Activated naive CD4-positive, alpha-beta T cell treated with anti-CD3 and anti-CD28 coated beads, Interleukin-2, amount 10 ng/mL, durations not matched to agents 7 days and 5 days (primary cell): ENCODE measurements at regions not wholly inside any gene's neighbourhood (a gene's known extent, or its start where the extent isn't known, plus 50 kb on each side); places are given as distances from the start of the nearest gene placed in this dataset.
"Not testable (repeated sequence)": the region's sequence is repeated elsewhere in the genome, so short reads cannot be mapped to it uniquely, and the experiment has no call there.

ENCODE experiments used
- CTCF ChIA-PET: fragments of 350-600 bp; sonication (Branson Sonifier 250); formaldehyde crosslinking; loops from one replicate; lab custom pipeline; 2021; ENCODE audit warnings: antibody characterized with exemption; lab: Charles Lee
- DNase-seq: peaks from one replicate; pipeline ENCODE4 v3.0.0-alpha.2; 2020
- H3K27ac Mint-ChIP-seq: one replicate; pipeline ENCODE4 v1.8.0; 2021; ENCODE audit warnings: mild to moderate bottlenecking, moderate library complexity, mixed read lengths
- H3K27me3 Mint-ChIP-seq: one replicate; pipeline ENCODE4 v1.8.0; 2021; ENCODE audit warnings: mild to moderate bottlenecking, mixed read lengths
- H3K36me3 Mint-ChIP-seq: one replicate; pipeline ENCODE4 v1.8.0; 2021; ENCODE audit warnings: mixed read lengths
- H3K4me1 Mint-ChIP-seq: one replicate; pipeline ENCODE4 v1.8.0; 2021; ENCODE audit warnings: mixed read lengths
- H3K4me3 Mint-ChIP-seq: one replicate; pipeline ENCODE4 v1.8.0; 2021; ENCODE audit warnings: mild to moderate bottlenecking, moderate library complexity, mixed read lengths
- H3K9me3 Mint-ChIP-seq: one replicate; pipeline ENCODE4 v1.8.0; 2021; ENCODE audit warnings: mixed read lengths

DNA sequence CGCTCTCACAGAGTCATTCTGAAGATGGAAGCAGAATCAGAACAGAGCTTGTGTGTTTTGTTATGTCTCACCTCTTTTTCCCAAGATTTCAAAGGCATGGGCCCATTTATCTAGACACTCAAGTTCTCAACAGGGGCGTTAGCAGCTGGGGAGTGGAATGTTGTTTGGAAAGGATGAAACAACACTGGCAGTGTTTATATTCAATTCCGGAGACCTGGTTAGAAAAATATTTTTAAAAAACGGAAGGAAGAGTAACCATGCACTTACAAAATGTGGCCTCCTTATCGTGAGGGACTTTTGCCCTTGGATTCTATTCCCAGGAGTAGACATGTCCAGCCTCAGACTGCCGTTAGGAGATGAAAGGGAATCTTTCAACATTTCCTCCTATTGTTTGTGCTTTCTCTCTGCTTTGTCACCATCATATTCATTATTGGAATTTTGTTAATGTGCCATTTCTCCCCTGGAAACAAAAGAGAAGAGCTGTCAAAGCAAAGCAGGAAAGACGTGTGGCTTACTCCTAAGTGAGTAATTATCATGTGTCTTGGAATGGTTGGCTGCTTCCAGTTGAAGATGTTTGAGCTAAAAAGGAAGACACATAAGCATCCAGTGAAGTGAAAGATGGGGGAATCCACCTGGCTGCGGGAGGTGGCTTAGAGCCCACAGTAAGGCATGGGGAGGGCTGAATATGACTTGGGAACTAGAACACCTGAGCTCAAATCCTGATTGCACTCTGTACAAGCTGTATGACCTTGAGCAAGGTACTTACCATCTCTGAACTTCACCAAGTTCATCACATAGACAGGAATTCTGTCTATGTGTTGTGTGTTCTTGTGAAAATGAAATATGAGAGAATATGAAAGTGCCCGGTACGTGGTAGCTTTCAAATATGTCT lies 71.7 kb upstream of the JUN start:
- H3K36me3 Mint-ChIP-seq: no peaks in the 10 kb centered on the region
- no peak overlapping the region for H3K4me3 Mint-ChIP-seq
- H3K27ac Mint-ChIP-seq: no peak overlapping the region
- CTCF ChIA-PET: interaction anchor here (3.6 kb wide), 1 partner anchor 13 kb away, joined by 10 read pairs; no protein-coding TSS in a partner anchor
- peaks cover 58% of the 10 kb centered on the region for H3K4me1 Mint-ChIP-seq
- DNase-seq: no peak
- H3K9me3 Mint-ChIP-seq: peaks cover 3% of the 10 kb centered on the region
- peaks cover 9% of the 10 kb centered on the region for H3K27me3 Mint-ChIP-seq

DNA sequence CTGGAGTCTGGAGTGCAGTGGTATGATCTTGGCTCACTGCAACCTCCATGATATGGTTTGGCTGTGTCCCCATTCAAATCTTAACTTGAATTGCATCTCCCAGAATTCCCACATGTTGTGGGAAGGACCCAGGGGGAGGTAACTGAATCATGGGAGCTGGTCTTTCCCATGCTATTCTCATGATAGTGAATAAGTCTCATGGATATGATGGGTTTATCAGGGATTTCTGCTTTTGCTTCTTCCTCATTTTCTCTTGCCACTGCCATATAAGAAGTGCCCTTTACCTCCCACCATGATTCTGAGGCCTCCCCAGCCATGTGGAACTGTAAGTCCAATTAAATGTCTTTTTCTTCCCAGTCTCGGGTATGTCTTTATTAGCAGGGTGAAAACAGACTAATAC lies 72.4 kb upstream of the JUN start:
- H3K4me1 Mint-ChIP-seq: peaks cover 57% of the 10 kb centered on the region
- not testable (repeated sequence) for DNase-seq, H3K4me3 Mint-ChIP-seq, H3K9me3 Mint-ChIP-seq, H3K27ac Mint-ChIP-seq, H3K27me3 Mint-ChIP-seq, H3K36me3 Mint-ChIP-seq
- CTCF ChIA-PET: interaction anchor here (3.6 kb wide), 1 partner anchor 14 kb away, joined by 10 read pairs; no protein-coding TSS in a partner anchor

- peak overlapping the region; percentile 95 for H3K27ac Mint-ChIP-seq
- CTCF ChIA-PET: interaction anchor here (0.5 to 3.6 kb wide), 6 partner anchors 16 to 841 kb away, joined by 3 to 10 read pairs (median 4); no protein-coding TSS in a partner anchor
- DNase-seq: peak; percentile 46
- peaks cover 5% of the 10 kb centered on the region for H3K27me3 Mint-ChIP-seq
- H3K9me3 Mint-ChIP-seq: peaks cover 3% of the 10 kb centered on the region
- no peak overlapping the region for H3K4me3 Mint-ChIP-seq
- H3K36me3 Mint-ChIP-seq: no peaks in the 10 kb centered on the region
- H3K4me1 Mint-ChIP-seq: peaks cover 53% of the 10 kb centered on the region
Observed at GRCh38 chr1:58857680-58858673, 74.1 kb upstream of the JUN start.

DNA sequence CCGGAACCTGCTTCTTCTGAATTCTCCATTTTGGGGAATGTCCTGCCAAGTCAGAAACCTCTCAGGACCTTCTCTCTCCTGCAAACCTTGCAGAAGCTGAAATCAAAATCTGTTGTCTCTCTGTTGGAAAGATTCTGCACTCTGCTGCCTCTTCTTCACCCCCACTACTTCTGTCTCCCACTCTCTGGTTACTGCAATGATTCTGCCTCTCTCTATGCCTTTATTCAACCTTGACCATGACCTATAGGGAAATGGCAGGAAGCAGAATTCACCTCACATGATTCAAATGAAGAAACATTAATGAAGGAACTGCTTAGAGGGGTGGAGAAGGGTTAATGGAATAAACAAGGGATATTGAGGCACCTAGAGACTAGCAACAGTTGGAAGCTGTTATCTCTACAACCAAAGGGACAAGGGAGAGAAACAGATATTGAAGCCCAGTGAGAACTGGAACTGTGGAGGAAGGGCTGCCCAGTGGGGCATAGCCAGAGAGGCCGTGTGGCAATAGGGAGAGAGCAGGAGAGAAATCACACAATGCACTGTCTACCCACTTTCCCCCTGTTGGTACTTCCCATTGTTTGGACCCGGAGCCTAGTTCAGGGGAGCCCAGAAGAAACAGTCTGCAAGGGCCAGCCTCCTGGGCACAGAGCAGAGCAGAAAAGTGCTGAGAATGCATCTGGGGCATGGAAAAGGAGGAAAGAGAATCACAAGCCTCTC lies 76.1 kb upstream of the JUN start:
- Mint-ChIP-seq H3K36me3 (no peaks in the 10 kb centered on the region), H3K4me1 (peaks cover 43% of the 10 kb centered on the region), H3K27ac (peak overlapping the region; percentile 40), H3K4me3 (no peak overlapping the region), H3K9me3 (peaks cover 3% of the 10 kb centered on the region), H3K27me3 (peaks cover 5% of the 10 kb centered on the region)
- no peak for DNase-seq
- CTCF ChIA-PET: no interaction called here

DNA sequence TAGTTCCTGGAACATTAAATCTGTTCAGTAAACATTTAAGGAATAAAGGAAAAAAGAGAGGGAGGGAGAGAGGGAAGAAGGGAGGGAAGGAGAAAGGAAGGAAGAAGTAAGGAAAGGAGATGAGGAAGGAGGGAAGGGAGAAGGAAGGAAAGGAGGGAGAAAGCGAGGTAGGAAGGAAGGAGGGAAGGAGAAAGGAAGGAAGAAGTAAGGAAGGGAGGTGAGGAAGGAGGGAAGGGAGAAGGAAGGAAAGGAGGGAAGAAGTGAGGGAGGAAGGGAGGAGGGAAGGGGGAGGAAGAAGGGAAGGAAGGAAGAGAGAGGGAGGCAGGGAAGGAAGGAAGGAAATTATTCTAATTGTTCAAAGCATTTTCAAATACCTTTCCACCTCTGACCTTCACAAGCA lies 77.2 kb upstream of the JUN start:
- Mint-ChIP-seq H3K36me3 (no peaks in the 10 kb centered on the region), H3K9me3 (peaks cover 3% of the 10 kb centered on the region), H3K4me3 (no peak overlapping the region), H3K27ac (no peak overlapping the region), H3K4me1 (peaks cover 32% of the 10 kb centered on the region), H3K27me3 (peaks cover 5% of the 10 kb centered on the region)
- CTCF ChIA-PET: no interaction called here
- no peak for DNase-seq

- Mint-ChIP-seq H3K9me3 (peaks cover 3% of the 10 kb centered on the region), H3K4me3 (no peak overlapping the region), H3K36me3 (no peaks in the 10 kb centered on the region), H3K27me3 (peaks cover 5% of the 10 kb centered on the region), H3K27ac (no peak overlapping the region), H3K4me1 (peaks cover 30% of the 10 kb centered on the region)
- DNase-seq: no peak
- CTCF ChIA-PET: no interaction called here
Observed at GRCh38 chr1:58861506-58861905, 77.7 kb upstream of the JUN start.

DNA sequence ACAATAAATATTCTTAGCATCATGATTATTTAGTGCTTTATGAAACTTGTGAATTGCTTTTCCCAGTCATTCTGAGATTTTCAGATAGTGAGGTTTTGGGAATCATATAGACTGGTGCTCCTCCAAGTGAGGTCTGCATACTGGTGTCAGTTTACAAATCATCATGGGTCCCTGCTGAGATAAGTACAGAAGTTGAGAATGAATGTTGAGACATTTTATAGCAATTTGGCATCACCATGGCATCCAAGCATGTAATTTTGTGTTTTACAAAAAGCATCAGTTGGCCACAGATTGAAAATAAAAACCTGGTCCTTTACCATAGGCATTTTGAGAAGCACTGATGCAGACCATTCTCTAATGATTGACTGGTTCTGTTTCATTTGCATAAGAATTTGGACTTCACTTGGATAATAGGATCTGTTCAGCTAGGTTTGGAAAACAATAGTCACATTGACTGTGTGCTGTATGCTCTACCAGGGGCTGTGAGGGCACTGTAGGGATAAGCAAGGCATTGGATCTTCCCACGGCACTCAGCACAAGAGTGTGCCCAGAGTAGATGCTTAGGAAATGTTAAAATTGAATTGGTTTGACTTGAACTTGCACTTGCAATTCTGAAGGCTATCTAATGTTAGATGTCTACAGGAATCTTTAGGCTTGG lies 79.0 kb upstream of the JUN start:
- H3K27me3 Mint-ChIP-seq: peaks cover 5% of the 10 kb centered on the region
- H3K27ac Mint-ChIP-seq: no peak overlapping the region
- H3K4me3 Mint-ChIP-seq: no peak overlapping the region
- peaks cover 18% of the 10 kb centered on the region for H3K4me1 Mint-ChIP-seq
- peaks cover 3% of the 10 kb centered on the region for H3K9me3 Mint-ChIP-seq
- no peak for DNase-seq
- CTCF ChIA-PET: no interaction called here
- H3K36me3 Mint-ChIP-seq: no peaks in the 10 kb centered on the region

GRCh38 chr1:58864654-58865053 lies 80.8 kb upstream of the JUN start:
- H3K9me3 Mint-ChIP-seq: peaks cover 2% of the 10 kb centered on the region
- H3K27me3 Mint-ChIP-seq: peaks cover 5% of the 10 kb centered on the region
- DNase-seq: no peak
- peaks cover 4% of the 10 kb centered on the region for H3K4me1 Mint-ChIP-seq
- H3K36me3 Mint-ChIP-seq: no peaks in the 10 kb centered on the region
- H3K4me3 Mint-ChIP-seq: no peak overlapping the region
- CTCF ChIA-PET: no interaction called here
- H3K27ac Mint-ChIP-seq: no peak overlapping the region

- H3K9me3 Mint-ChIP-seq: no peaks in the 10 kb centered on the region
- no peaks in the 10 kb centered on the region for H3K27me3 Mint-ChIP-seq
- H3K4me3 Mint-ChIP-seq: no peak overlapping the region
- no peaks in the 10 kb centered on the region for H3K4me1 Mint-ChIP-seq
- no peaks in the 10 kb centered on the region for H3K36me3 Mint-ChIP-seq
- H3K27ac Mint-ChIP-seq: no peak overlapping the region
- CTCF ChIA-PET: no interaction called here
- DNase-seq: no peak
Observed at GRCh38 chr1:58866578-58866977, 82.7 kb upstream of the JUN start.

DNA sequence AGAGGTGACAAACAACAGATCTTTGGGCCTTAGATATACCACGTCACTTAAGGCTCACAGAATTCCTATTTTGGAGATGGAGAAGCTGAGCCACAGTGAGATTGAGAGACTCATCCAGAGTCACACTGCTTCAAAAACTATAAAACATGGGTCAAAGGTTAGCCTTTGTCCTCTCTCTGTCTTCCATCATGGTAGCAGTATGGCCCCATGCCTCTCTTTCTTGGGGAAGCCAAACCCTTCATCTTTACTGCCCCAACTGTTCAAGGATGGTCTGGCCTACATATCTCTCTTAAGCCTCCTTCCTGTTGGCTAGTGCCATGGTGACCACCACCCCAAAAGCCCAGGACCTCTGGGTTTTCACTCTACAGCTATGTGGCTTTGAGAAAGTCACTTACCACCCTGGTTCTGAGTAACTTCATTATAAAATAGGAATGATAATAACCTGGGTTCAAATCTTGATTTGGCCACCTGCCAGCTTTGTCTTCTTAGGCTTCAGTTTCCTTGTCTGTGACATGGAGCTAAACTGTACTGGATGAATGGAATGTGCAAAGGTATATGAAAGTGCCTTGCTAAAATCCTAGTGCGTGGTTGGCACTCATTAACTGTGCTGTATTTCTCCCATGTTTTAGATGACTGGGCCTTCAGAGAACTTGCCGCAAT lies 85.9 kb upstream of the JUN start:
- Mint-ChIP-seq H3K36me3 (no peaks in the 10 kb centered on the region), H3K9me3 (no peaks in the 10 kb centered on the region), H3K27ac (no peak overlapping the region), H3K4me1 (no peaks in the 10 kb centered on the region), H3K4me3 (no peak overlapping the region), H3K27me3 (peaks cover 17% of the 10 kb centered on the region)
- no peak for DNase-seq
- CTCF ChIA-PET: no interaction called here

DNA sequence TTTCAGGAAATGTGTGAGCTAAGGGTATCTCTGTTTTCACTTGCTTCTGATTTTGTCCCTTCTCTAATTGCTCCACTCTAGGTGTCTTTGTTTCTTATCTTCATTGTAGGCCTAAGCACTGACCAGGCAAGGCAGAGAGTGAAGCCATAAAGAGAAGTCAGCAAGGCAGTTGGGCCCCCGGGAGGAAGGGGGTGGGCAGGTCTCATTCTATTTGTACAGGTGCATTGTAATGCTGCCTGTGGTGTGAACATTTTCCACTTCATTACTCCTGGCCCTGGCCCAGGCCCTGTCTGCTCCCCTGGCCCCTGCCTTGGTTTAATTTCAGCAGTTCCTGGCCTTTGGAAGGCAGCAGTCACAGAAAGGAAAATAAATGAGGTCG lies 86.4 kb upstream of the JUN start:
- H3K27ac Mint-ChIP-seq: no peak overlapping the region
- no peaks in the 10 kb centered on the region for H3K4me1 Mint-ChIP-seq
- DNase-seq: no peak
- no peaks in the 10 kb centered on the region for H3K9me3 Mint-ChIP-seq
- H3K36me3 Mint-ChIP-seq: no peaks in the 10 kb centered on the region
- H3K27me3 Mint-ChIP-seq: peaks cover 17% of the 10 kb centered on the region
- CTCF ChIA-PET: no interaction called here
- no peak overlapping the region for H3K4me3 Mint-ChIP-seq

- H3K27ac Mint-ChIP-seq: no peak overlapping the region
- CTCF ChIA-PET: interaction anchor here (1.1 kb wide), 1 partner anchor 11 kb away, joined by 3 read pairs; no protein-coding TSS in a partner anchor
- peaks cover 17% of the 10 kb centered on the region for H3K27me3 Mint-ChIP-seq
- H3K4me3 Mint-ChIP-seq: no peak overlapping the region
- DNase-seq: no peak
- H3K4me1 Mint-ChIP-seq: no peaks in the 10 kb centered on the region
- H3K9me3 Mint-ChIP-seq: no peaks in the 10 kb centered on the region
- no peaks in the 10 kb centered on the region for H3K36me3 Mint-ChIP-seq
Observed at GRCh38 chr1:58874342-58874741, 90.5 kb upstream of the JUN start.
